AML-193 (cell line): ENCODE measurements at regions not wholly inside any gene's neighbourhood (a gene's known extent, or its start where the extent isn't known, plus 50 kb on each side); places are given as distances from the start of the nearest gene placed in this dataset.

Experiments used
- DNase-seq, 2 experiments: peaks; one replicate each; lab custom pipeline; 2025; lab: John Stamatoyannopoulos, UW

GRCh38 chr3:89042236-89042835 is 65.1 kb upstream of the EPHA3 start:
- DNase-seq, result no peak

GRCh38 chr3:89043406-89043932 is 64.0 kb upstream of the EPHA3 start:
- DNase-seq, result no peak

- no peak for DNase-seq
Measured at GRCh38 chr3:89046661-89047060, 60.8 kb upstream of the EPHA3 start.

- DNase-seq, result peak; percentile 4 to 9
Measured at GRCh38 chr3:89049119-89049518, 58.3 kb upstream of the EPHA3 start.

- no peak for DNase-seq
Measured at GRCh38 chr3:89052386-89052785, 55.0 kb upstream of the EPHA3 start.

GRCh38 chr3:89057398-89057797 is 50.0 kb upstream of the EPHA3 start:
- no peak for DNase-seq
